Esophagus (tissue), 2 donors: ENCODE measurements at regions not wholly inside any gene's neighbourhood (a gene's known extent, or its start where the extent isn't known, plus 50 kb on each side); places are given as distances from the start of the nearest gene placed in this dataset.

ENCODE experiments used
- H3K27ac ChIP-seq, 2 donors: one replicate each; pipeline ENCODE4 v1.5.1; 2013; ENCODE audit warnings: low read depth in 2 of 2, mild to moderate bottlenecking in 2 of 2, inconsistent platforms in 1 of 2, low read length in 1 of 2, moderate library complexity in 1 of 2
- H3K27me3 ChIP-seq, 2 donors: one replicate each; pipeline ENCODE4 v1.6.1; 2013; ENCODE audit warnings: low read length in 2 of 2, control low read depth in 1 of 2, mild to moderate bottlenecking in 1 of 2; ENCODE audit not compliant: insufficient read depth in 2 of 2, control insufficient read depth in 1 of 2
- H3K36me3 ChIP-seq, 2 donors: one replicate each; pipeline ENCODE4 v1.6.1; 2013; ENCODE audit warnings: low read length in 1 of 2; ENCODE audit not compliant: control insufficient read depth in 2 of 2, insufficient read depth in 2 of 2
- H3K4me1 ChIP-seq, 2 donors: one replicate each; pipeline ENCODE4 v1.6.1; 2013; ENCODE audit warnings: low read length in 1 of 2; ENCODE audit not compliant: control insufficient read depth in 2 of 2, insufficient read depth in 2 of 2
- H3K4me3 ChIP-seq, 2 donors: one replicate each; pipeline ENCODE4 v1.5.1; 2013; ENCODE audit warnings: low read length in 2 of 2, mild to moderate bottlenecking in 2 of 2, low read depth in 1 of 2, moderate library complexity in 1 of 2
- H3K9me3 ChIP-seq, 2 donors: one replicate each; pipeline ENCODE4 v1.6.1; 2013; ENCODE audit warnings: mild to moderate bottlenecking in 2 of 2, low read depth in 1 of 2, low read length in 1 of 2, moderate library complexity in 1 of 2; ENCODE audit not compliant: control insufficient read depth in 2 of 2, insufficient read depth in 1 of 2
- WGBS, 2 donors: extraction: QIAGEN DNeasy Blood & Tissue Kit; methylation state at CpG; one replicate each; pipeline ENCODE4 v1.1.7; 2013; 5-methylcytosine and 5-hydroxymethylcytosine counted together
- donor health status: healthy with polysubstance abuse.
- donor health status: Bipolar disorder and iron deficiency.

DNA sequence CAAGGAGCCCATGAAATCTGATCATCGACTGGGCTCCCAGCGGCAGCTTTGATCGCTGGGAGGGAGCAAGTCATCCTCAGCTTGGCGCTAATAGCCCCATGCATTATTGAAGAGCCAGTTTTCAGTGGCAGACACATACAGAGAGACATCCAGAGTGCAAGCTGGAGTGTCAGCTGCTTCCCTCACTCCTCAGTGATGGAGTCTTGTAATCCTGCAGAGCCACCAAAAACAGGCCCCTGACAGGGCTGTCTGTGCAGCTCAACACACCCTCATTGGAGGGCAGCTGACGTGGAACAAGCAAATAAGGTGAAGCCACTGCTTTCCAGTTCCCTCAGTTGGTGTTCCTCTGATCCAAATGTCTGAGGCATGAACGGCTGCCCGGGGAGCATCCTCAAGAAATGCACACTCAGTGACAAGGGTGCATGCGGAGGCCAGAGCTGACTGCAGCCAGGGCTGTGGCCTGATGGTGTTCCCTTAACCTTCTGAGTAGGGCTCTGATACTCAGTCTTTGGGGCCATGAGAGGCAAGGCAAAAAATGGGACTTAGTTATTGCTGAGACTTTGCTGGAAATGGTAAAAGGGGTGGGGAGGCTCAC, 97.4 kb downstream of the RHOB start:
- H3K27me3 ChIP-seq = no peaks in the 10 kb centered on the region
- no peak overlapping the region for H3K27ac ChIP-seq
- H3K4me3 ChIP-seq = no peak overlapping the region
- 81 to 83% methylated on average over 8 of the region's 8 CpGs for WGBS, 2 donors
- H3K4me1 ChIP-seq = peaks cover 2 to 11% of the 10 kb centered on the region in 2 donors
- no peaks in the 10 kb centered on the region for H3K36me3 ChIP-seq
- no peaks in the 10 kb centered on the region for H3K9me3 ChIP-seq

DNA sequence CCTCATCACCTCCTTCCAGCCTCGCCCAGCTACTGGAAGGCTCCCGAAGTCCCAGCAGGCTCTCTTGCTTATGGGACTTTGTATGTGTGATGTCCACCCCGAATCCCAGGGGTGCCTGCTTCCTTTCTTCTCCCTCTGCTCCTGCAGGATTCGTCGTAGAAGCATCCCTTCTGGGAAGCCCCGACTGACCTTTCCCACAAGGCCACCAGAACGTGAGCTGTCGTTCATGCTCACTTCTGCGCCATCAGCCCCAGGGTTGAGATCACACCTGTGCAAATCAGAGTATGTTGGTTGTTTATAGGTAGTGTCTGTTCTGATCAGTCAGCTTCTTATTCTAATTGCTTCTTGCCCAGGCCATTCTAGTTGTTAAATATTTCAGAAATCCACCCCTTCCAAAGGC, 101.8 kb downstream of the HS1BP3 start:
- H3K4me1 ChIP-seq = no peaks in the 10 kb centered on the region
- no peak overlapping the region for H3K27ac ChIP-seq
- H3K9me3 ChIP-seq = no peaks in the 10 kb centered on the region
- no peak overlapping the region for H3K4me3 ChIP-seq
- no peaks in the 10 kb centered on the region for H3K36me3 ChIP-seq
- 88 to 91% methylated on average over 9 of the region's 9 CpGs for WGBS, 2 donors
- no peaks in the 10 kb centered on the region for H3K27me3 ChIP-seq

DNA sequence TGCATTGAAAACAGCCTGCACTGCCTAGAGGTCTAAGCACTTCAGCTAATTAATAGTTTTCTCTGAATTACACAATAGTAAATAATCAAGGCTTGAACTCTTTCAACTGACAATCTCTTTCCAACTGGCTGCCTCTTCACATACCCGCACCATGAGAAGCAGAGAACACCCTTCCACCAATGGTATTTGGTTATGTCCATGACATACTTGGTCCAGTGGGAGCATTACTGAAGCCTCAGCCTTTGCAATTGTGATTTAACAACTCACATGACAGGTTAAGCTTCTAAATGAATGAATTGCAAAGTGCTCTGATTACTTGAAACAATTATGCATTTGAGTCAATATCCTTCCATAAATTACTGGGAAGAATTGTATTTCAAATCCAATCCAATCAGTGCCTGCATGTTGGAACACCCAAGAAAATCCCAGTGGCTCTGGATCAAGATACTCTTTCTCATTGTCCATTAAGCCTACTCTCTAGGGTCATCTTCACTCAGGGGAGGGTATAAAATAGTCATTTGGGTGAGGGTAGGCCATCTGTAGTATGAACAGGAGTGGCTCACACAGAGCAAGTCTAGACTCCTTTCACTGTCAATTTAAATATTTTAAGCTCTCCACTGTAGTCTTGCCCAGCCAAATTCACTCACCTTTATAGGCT, 101.1 kb downstream of the HS1BP3 start:
- Histone ChIP-seq H3K9me3 (no peaks in the 10 kb centered on the region), H3K4me3 (no peak overlapping the region), H3K36me3 (no peaks in the 10 kb centered on the region), H3K27me3 (no peaks in the 10 kb centered on the region), H3K27ac (no peak overlapping the region), H3K4me1 (no peaks in the 10 kb centered on the region)
- 87 to 94% methylated on average over 1 of the region's 1 CpG for WGBS, 2 donors

- H3K4me1 ChIP-seq = no peaks in the 10 kb centered on the region
- H3K9me3 ChIP-seq = no peaks in the 10 kb centered on the region
- H3K27ac ChIP-seq = no peak overlapping the region
- H3K36me3 ChIP-seq = no peaks in the 10 kb centered on the region
- H3K4me3 ChIP-seq = no peak overlapping the region
- 48 to 66% methylated on average over 9 of the region's 9 CpGs for WGBS, 2 donors
- no peaks in the 10 kb centered on the region for H3K27me3 ChIP-seq
Observed at GRCh38 chr2:20551260-20551944, 99.5 kb downstream of the HS1BP3 start.

- no peak overlapping the region for H3K27ac ChIP-seq
- H3K9me3 ChIP-seq = no peaks in the 10 kb centered on the region
- H3K4me1 ChIP-seq = no peaks in the 10 kb centered on the region
- H3K4me3 ChIP-seq = no peak overlapping the region
- WGBS, 2 donors = 86 to 91% methylated on average over 5 of the region's 5 CpGs
- no peaks in the 10 kb centered on the region for H3K36me3 ChIP-seq
- no peaks in the 10 kb centered on the region for H3K27me3 ChIP-seq
Observed at GRCh38 chr2:20551945-20552328, 99.0 kb downstream of the HS1BP3 start.

GRCh38 chr2:20552847-20553246, 98.1 kb downstream of the HS1BP3 start:
- H3K4me1 ChIP-seq = no peaks in the 10 kb centered on the region
- H3K4me3 ChIP-seq = no peak overlapping the region
- no peaks in the 10 kb centered on the region for H3K27me3 ChIP-seq
- no peak overlapping the region for H3K27ac ChIP-seq
- no peaks in the 10 kb centered on the region for H3K36me3 ChIP-seq
- WGBS, 2 donors = 77 to 81% methylated on average over 3 of the region's 3 CpGs
- H3K9me3 ChIP-seq = no peaks in the 10 kb centered on the region

DNA sequence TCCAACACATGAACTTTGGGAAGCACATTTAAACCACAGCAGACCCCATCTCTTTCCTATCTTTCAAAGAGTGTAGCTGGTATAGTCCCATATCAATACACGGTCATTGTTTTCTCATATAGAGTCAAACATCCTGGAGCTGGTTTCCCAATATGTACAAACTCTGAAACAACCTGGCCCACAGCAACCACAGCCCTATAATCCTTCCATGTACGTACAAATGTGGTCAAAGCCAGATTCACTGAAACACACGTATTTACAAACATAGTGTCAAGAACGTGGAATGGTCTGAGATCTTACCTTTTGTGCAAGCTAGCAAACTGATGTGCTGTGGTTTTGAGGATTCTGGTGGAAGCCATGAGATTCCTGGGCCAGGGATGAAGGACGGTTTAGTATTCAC, 97.3 kb downstream of the HS1BP3 start:
- WGBS, 2 donors = 73 to 74% methylated on average over 5 of the region's 5 CpGs
- Histone ChIP-seq H3K36me3 (no peaks in the 10 kb centered on the region), H3K27me3 (no peaks in the 10 kb centered on the region), H3K27ac (no peak overlapping the region), H3K9me3 (no peaks in the 10 kb centered on the region), H3K4me3 (no peak overlapping the region), H3K4me1 (no peaks in the 10 kb centered on the region)

- peaks cover 3 to 7% of the 10 kb centered on the region in 2 donors for H3K4me1 ChIP-seq
- no peak overlapping the region for H3K4me3 ChIP-seq
Observed at GRCh38 chr2:20555954-20556353, 94.9 kb downstream of the HS1BP3 start.

DNA sequence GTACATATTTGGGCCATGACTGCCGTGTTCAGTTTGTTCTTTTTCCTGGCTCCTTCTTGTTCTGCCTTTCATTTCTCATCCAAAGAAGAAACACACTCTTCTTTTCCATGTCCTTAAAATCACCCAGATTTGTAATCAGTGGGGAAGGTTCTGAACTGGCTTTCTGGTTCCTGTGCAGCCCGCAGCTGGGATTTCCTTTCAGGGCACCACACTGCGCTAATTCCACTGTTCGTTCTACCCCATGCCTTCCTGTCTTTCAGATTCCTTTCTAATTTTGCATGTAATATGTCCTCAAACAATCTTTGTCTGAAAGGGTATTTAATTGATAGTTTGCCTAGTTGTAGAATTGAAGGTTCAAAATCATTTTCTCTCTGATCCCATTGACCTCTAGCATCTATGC, 94.1 kb downstream of the HS1BP3 start:
- no peak overlapping the region for H3K4me3 ChIP-seq
- no peaks in the 10 kb centered on the region for H3K27me3 ChIP-seq

More at GRCh38 chr2:20555954-20556353, 94.9 kb downstream of the HS1BP3 start:
- H3K36me3 ChIP-seq = no peaks in the 10 kb centered on the region
- H3K27me3 ChIP-seq = no peaks in the 10 kb centered on the region
- H3K9me3 ChIP-seq = no peaks in the 10 kb centered on the region
- H3K27ac ChIP-seq = no peak overlapping the region

DNA sequence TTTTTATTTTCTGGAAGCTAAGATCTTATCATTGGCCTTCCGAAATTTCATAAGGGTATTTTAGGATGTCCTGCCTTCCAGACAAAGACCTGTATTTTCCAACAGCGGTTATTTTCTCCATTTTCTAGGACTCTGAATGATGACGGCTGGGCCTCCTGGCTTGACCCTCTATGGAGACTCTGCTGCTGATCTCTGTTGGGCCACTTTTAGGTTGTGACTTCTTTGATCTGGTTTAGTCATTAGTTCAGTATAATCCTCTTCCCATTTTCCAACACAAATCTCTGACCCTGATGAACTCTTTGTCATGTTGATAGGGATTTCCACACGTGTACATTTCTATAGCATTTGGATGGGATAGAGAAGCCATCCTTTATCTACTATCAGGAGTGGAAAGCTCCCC, 93.7 kb downstream of the HS1BP3 start:
- Histone ChIP-seq H3K4me1 (peaks cover 6 to 12% of the 10 kb centered on the region in 2 donors), H3K4me3 (no peak overlapping the region), H3K27me3 (no peaks in the 10 kb centered on the region), H3K27ac (no peak overlapping the region), H3K36me3 (no peaks in the 10 kb centered on the region), H3K9me3 (no peaks in the 10 kb centered on the region)
- WGBS, 2 donors = 83 to 92% methylated on average over 4 of the region's 4 CpGs

More for the DNA sequence above, 94.1 kb downstream of the HS1BP3 start:
- Histone ChIP-seq H3K36me3 (no peaks in the 10 kb centered on the region), H3K9me3 (no peaks in the 10 kb centered on the region), H3K4me1 (peaks cover 6 to 12% of the 10 kb centered on the region in 2 donors), H3K27ac (no peak overlapping the region)
- 77 to 80% methylated on average over 4 of the region's 4 CpGs for WGBS, 2 donors
